ENCODE measurements at regions not wholly inside any gene's neighbourhood (a gene's known extent, or its start where the extent isn't known, plus 50 kb on each side); places are given as distances from the start of the nearest gene placed in this dataset.

DNA sequence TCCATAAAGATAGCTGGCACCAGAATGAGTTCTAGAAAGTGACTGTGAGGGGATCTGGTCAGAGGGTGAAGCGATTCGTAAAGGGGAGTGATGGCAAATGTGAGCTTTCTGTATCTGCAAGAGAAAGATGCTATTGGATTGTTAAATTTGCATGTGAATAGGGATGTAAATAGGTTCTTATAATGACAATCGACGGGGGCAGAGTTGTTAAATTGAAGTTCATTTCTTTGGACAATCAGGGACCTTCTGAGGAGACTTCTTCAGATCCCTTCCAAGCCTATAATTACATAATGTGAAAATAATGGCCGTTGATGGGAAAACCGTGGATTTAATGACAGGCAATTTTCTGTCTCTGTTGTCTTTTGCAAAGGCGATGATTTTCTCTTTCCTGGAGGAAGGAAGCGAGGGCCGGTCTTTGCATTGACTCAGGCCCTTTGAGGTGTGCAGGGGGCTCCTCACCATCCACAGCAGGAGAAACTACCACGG, 52.2 kb upstream of the TMEM18 start:
- FAIRE-seq = no peak
- no peak for DNase-seq (ENCODE audit: low spot score)

DNA sequence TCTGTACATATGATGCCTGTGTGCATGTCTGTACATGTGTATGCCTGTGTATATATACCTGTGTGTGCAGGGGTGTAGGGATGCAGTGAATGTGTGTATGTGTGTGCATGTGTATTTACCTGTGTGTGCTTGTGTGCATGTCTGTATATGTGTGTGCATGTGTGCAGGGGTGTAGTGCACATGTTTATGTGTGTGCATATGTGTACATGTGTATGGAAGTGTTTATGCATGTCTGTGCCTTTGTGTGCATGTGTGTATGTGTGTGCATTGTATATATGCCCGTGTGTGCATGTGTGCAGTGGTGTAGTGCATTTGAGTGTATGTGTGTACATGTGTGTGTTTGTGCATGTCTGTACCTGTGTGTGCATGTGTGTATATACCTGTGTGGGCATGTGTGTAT, 51.0 kb upstream of the TMEM18 start:
- FAIRE-seq = no peak
- DNase-seq (ENCODE audit: low spot score) = no peak

DNA sequence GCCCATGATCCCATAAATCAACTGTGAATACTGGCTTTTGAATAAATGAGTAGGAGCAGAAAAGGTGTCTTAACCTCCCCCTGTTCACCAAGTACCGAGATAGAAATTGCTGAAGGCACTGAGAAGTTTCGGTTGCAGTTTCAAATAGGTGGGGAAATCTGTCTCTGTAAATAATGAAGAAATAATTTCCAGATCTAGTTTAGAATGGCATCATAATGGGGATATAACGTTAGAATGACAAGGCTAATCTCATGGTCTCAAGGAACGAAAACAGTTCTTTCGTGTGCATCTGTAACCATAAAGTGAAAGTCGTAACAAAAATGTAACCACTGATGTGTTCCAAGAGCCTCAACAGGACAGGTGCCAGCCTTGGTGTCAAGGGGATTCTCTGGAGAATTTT, 49.9 kb upstream of the TMEM18 start:
- FAIRE-seq = no peak

More for the DNA sequence above, 49.9 kb upstream of the TMEM18 start:
- no peak for DNase-seq (ENCODE audit: low spot score)
